ACC112 (cell line): ENCODE measurements at regions not wholly inside any gene's neighbourhood (a gene's known extent, or its start where the extent isn't known, plus 50 kb on each side); places are given as distances from the start of the nearest gene placed in this dataset.

Experiments
- H2AFZ ChIP-seq: fragments of 200-600 bp; sonication (generic); one replicate; pipeline ENCODE4 v1.6.0; 2017; ENCODE audit warnings: antibody characterized with exemption, low read length; ENCODE audit not compliant: unreplicated experiment
- H3K27ac ChIP-seq: fragments of 200-600 bp; sonication (generic); 2 replicates; pipeline ENCODE4 v1.5.1; 2014; ENCODE audit warnings: low read depth, mild to moderate bottlenecking, antibody characterized with exemption, low read length, moderate library complexity
- H3K27me3 ChIP-seq: fragments of 200-600 bp; sonication (generic); 2 replicates; pipeline ENCODE4 v1.6.1; 2014; ENCODE audit warnings: mild to moderate bottlenecking, antibody characterized with exemption, low read length, moderate library complexity, mixed read lengths; ENCODE audit not compliant: insufficient read depth
- H3K36me3 ChIP-seq: fragments of 200-600 bp; sonication (generic); 2 replicates; pipeline ENCODE4 v1.6.1; 2016; ENCODE audit warnings: mild to moderate bottlenecking, antibody characterized with exemption, low read length, moderate library complexity, mixed read lengths; ENCODE audit not compliant: insufficient read depth
- H3K4me1 ChIP-seq: fragments of 200-600 bp; sonication (generic); one replicate; pipeline ENCODE4 v1.6.1; 2016; ENCODE audit warnings: low read length, mixed read lengths; ENCODE audit not compliant: insufficient read depth, unreplicated experiment, control insufficient read depth
- H3K4me3 ChIP-seq: fragments of 200-600 bp; sonication (generic); 2 replicates; pipeline ENCODE4 v1.5.1; 2014; ENCODE audit warnings: mild to moderate bottlenecking, low read depth, low read length
- H3K79me2 ChIP-seq: fragments of 200-600 bp; sonication (generic); one replicate; pipeline ENCODE4 v1.6.0; 2016; ENCODE audit warnings: low read length; ENCODE audit not compliant: control insufficient read depth, unreplicated experiment, insufficient read depth

- H2AFZ ChIP-seq = no peak overlapping the region
- H3K4me1 ChIP-seq = no peaks in the 10 kb centered on the region
These were observed 128.0 kb upstream of the TACR1 start for GRCh38 chr2:75327334-75327733.

GRCh38 chr2:75326645-75327044 lies 127.3 kb upstream of the TACR1 start:
- no peak overlapping the region for H3K4me3 ChIP-seq
- no peak overlapping the region for H3K27ac ChIP-seq
- H3K36me3 ChIP-seq = no peaks in the 10 kb centered on the region
- no peak overlapping the region for H2AFZ ChIP-seq
- no peaks in the 10 kb centered on the region for H3K4me1 ChIP-seq
- no peaks in the 10 kb centered on the region for H3K79me2 ChIP-seq
- peaks cover 4% of the 10 kb centered on the region for H3K27me3 ChIP-seq

More at GRCh38 chr2:75327334-75327733, 128.0 kb upstream of the TACR1 start:
- H3K27me3 ChIP-seq = peaks cover 4% of the 10 kb centered on the region
- H3K79me2 ChIP-seq = no peaks in the 10 kb centered on the region
- no peaks in the 10 kb centered on the region for H3K36me3 ChIP-seq
- H3K4me3 ChIP-seq = no peak overlapping the region
- H3K27ac ChIP-seq = no peak overlapping the region

- H3K4me1 ChIP-seq = no peaks in the 10 kb centered on the region
- peaks cover 4% of the 10 kb centered on the region for H3K27me3 ChIP-seq
- H3K79me2 ChIP-seq = no peaks in the 10 kb centered on the region
- H2AFZ ChIP-seq = no peak overlapping the region
- no peak overlapping the region for H3K27ac ChIP-seq
- no peaks in the 10 kb centered on the region for H3K36me3 ChIP-seq
- no peak overlapping the region for H3K4me3 ChIP-seq
These were observed 126.3 kb upstream of the TACR1 start for GRCh38 chr2:75325594-75325993.

- Histone ChIP-seq H3K4me3 (no peak overlapping the region), H3K27me3 (peaks cover 4% of the 10 kb centered on the region), H3K27ac (no peak overlapping the region), H2AFZ (no peak overlapping the region), H3K36me3 (no peaks in the 10 kb centered on the region), H3K4me1 (no peaks in the 10 kb centered on the region), H3K79me2 (no peaks in the 10 kb centered on the region)
These were observed 125.6 kb upstream of the TACR1 start for GRCh38 chr2:75324861-75325284.

GRCh38 chr2:75324141-75324540 lies 124.8 kb upstream of the TACR1 start:
- no peaks in the 10 kb centered on the region for H3K4me1 ChIP-seq
- H3K36me3 ChIP-seq = no peaks in the 10 kb centered on the region
- no peak overlapping the region for H3K27ac ChIP-seq
- H3K27me3 ChIP-seq = peaks cover 4% of the 10 kb centered on the region
- H2AFZ ChIP-seq = no peak overlapping the region
- H3K79me2 ChIP-seq = no peaks in the 10 kb centered on the region
- H3K4me3 ChIP-seq = no peak overlapping the region

- Histone ChIP-seq H3K4me3 (no peak overlapping the region), H3K79me2 (no peaks in the 10 kb centered on the region), H3K36me3 (no peaks in the 10 kb centered on the region), H3K27me3 (no peaks in the 10 kb centered on the region), H3K4me1 (no peaks in the 10 kb centered on the region), H3K27ac (no peak overlapping the region), H2AFZ (no peak overlapping the region)
These were observed 122.2 kb upstream of the TACR1 start for GRCh38 chr2:75321599-75321922.

GRCh38 chr2:75320898-75321598 lies 121.7 kb upstream of the TACR1 start:
- H3K4me3 ChIP-seq = no peak overlapping the region
- H3K27ac ChIP-seq = no peak overlapping the region
- H2AFZ ChIP-seq = no peak overlapping the region
- no peaks in the 10 kb centered on the region for H3K4me1 ChIP-seq
- no peaks in the 10 kb centered on the region for H3K27me3 ChIP-seq
- no peaks in the 10 kb centered on the region for H3K79me2 ChIP-seq
- H3K36me3 ChIP-seq = no peaks in the 10 kb centered on the region

- Histone ChIP-seq H3K27ac (no peak overlapping the region), H2AFZ (no peak overlapping the region), H3K36me3 (no peaks in the 10 kb centered on the region), H3K4me3 (no peak overlapping the region), H3K79me2 (no peaks in the 10 kb centered on the region), H3K4me1 (no peaks in the 10 kb centered on the region), H3K27me3 (no peaks in the 10 kb centered on the region)
These were observed 120.6 kb upstream of the TACR1 start for GRCh38 chr2:75319951-75320350.

GRCh38 chr2:75317802-75318201 lies 118.5 kb upstream of the TACR1 start:
- Histone ChIP-seq H3K27ac (no peak overlapping the region), H3K36me3 (no peaks in the 10 kb centered on the region), H3K27me3 (no peaks in the 10 kb centered on the region), H3K4me3 (no peak overlapping the region), H3K4me1 (no peaks in the 10 kb centered on the region), H3K79me2 (no peaks in the 10 kb centered on the region), H2AFZ (no peak overlapping the region)

- no peaks in the 10 kb centered on the region for H3K79me2 ChIP-seq
- no peaks in the 10 kb centered on the region for H3K36me3 ChIP-seq
- no peaks in the 10 kb centered on the region for H3K4me1 ChIP-seq
- no peak overlapping the region for H3K27ac ChIP-seq
- H3K4me3 ChIP-seq = no peak overlapping the region
- H3K27me3 ChIP-seq = no peaks in the 10 kb centered on the region
- H2AFZ ChIP-seq = no peak overlapping the region
These were observed 118.0 kb upstream of the TACR1 start for GRCh38 chr2:75317316-75317715.

- Histone ChIP-seq H2AFZ (no peak overlapping the region), H3K36me3 (no peaks in the 10 kb centered on the region), H3K27me3 (no peaks in the 10 kb centered on the region), H3K4me1 (peaks cover 13% of the 10 kb centered on the region), H3K4me3 (no peak overlapping the region), H3K27ac (no peak overlapping the region), H3K79me2 (no peaks in the 10 kb centered on the region)
These were observed 116.1 kb upstream of the TACR1 start for GRCh38 chr2:75315436-75315835.
